CD4-positive, alpha-beta T cell treated with Interleukin-15 for 1 hour (primary cell): ENCODE measurements at regions not wholly inside any gene's neighbourhood (a gene's known extent, or its start where the extent isn't known, plus 50 kb on each side); places are given as distances from the start of the nearest gene placed in this dataset.
"Not testable (repeated sequence)": the region's sequence is repeated elsewhere in the genome, so short reads cannot be mapped to it uniquely, and the experiment has no call there.

Experiments
- DNase-seq: peaks from one replicate; pipeline ENCODE4 v3.0.0-alpha.2; 2020

GRCh38 chr21:38905752-38906151 is 100.0 kb downstream of the ETS2 start:
- no peak for DNase-seq

GRCh38 chr21:38905328-38905727 is 99.6 kb downstream of the ETS2 start:
- DNase-seq: no peak

GRCh38 chr21:38903690-38904139 is 98.0 kb downstream of the ETS2 start:
- DNase-seq: no peak

- no peak for DNase-seq
These were observed 97.1 kb downstream of the ETS2 start for GRCh38 chr21:38902608-38903445.

GRCh38 chr21:38900499-38900898 is 94.8 kb downstream of the ETS2 start:
- no peak for DNase-seq

GRCh38 chr21:38899985-38900384 is 94.3 kb downstream of the ETS2 start:
- not testable (repeated sequence) for DNase-seq

GRCh38 chr21:38899277-38899947 is 93.7 kb downstream of the ETS2 start:
- no peak for DNase-seq

- no peak for DNase-seq
These were observed 92.8 kb downstream of the ETS2 start for GRCh38 chr21:38898422-38899096.

- DNase-seq: no peak
These were observed 92.0 kb downstream of the ETS2 start for GRCh38 chr21:38897532-38898421.

GRCh38 chr21:38894899-38895298 is 89.2 kb downstream of the ETS2 start:
- DNase-seq: no peak

- DNase-seq: no peak
These were observed 83.3 kb downstream of the ETS2 start for GRCh38 chr21:38888991-38889561.

GRCh38 chr21:38887749-38888148 is 82.0 kb downstream of the ETS2 start:
- DNase-seq: no peak

- DNase-seq: no peak
These were observed 81.4 kb downstream of the ETS2 start for GRCh38 chr21:38887062-38887686.

GRCh38 chr21:38885909-38886308 is 80.2 kb downstream of the ETS2 start:
- no peak for DNase-seq

GRCh38 chr21:38884440-38884839 is 78.7 kb downstream of the ETS2 start:
- no peak for DNase-seq

GRCh38 chr21:38883142-38883541 is 77.4 kb downstream of the ETS2 start:
- no peak for DNase-seq

GRCh38 chr21:38881131-38881530 is 75.4 kb downstream of the ETS2 start:
- DNase-seq: no peak

- no peak for DNase-seq
These were observed 74.8 kb downstream of the ETS2 start for GRCh38 chr21:38880577-38880966.

- DNase-seq: no peak
These were observed 74.3 kb downstream of the ETS2 start for GRCh38 chr21:38879912-38880576.

- DNase-seq: no peak
These were observed 72.8 kb downstream of the ETS2 start for GRCh38 chr21:38878379-38879179.
